DND-41 (cell line): ENCODE measurements at regions not wholly inside any gene's neighbourhood (a gene's known extent, or its start where the extent isn't known, plus 50 kb on each side); places are given as distances from the start of the nearest gene placed in this dataset.

Experiments
- ATAC-seq: fragments of 200-7000 bp; cut with Tn5 transposase; 3 replicates; pipeline ENCODE4 v1.9.1; 2021; ENCODE audit warnings: low read depth; ENCODE audit not compliant: insufficient read depth
- DNase-seq: peaks from one replicate; pipeline ENCODE4 v3.0.0-alpha.2; 2020
- H2AFZ ChIP-seq: 2 replicates; pipeline ENCODE4 v1.6.0; 2012; ENCODE audit warnings: low read depth, low read length
- H3K27ac ChIP-seq: 2 replicates; pipeline ENCODE4 v1.5.1; 2012; ENCODE audit warnings: low read length, inconsistent platforms
- H3K27me3 ChIP-seq: fragments of 200-600 bp; sonication (generic); 2 replicates; pipeline ENCODE4 v1.6.0; 2012; ENCODE audit warnings: low read length, mild to moderate bottlenecking, inconsistent platforms; ENCODE audit not compliant: insufficient read depth, poor library complexity
- H3K36me3 ChIP-seq: 2 replicates; pipeline ENCODE4 v1.5.1; 2012; ENCODE audit warnings: low read length, inconsistent platforms; ENCODE audit not compliant: insufficient read depth
- H3K4me1 ChIP-seq: 2 replicates; pipeline ENCODE4 v1.5.1; 2012; ENCODE audit warnings: mild to moderate bottlenecking, low read length; ENCODE audit not compliant: insufficient read depth
- H3K4me2 ChIP-seq: 2 replicates; pipeline ENCODE4 v1.6.0; 2012; ENCODE audit warnings: mild to moderate bottlenecking, moderate library complexity, low read length, inconsistent platforms; ENCODE audit not compliant: insufficient read depth
- H3K4me3 ChIP-seq, 2 experiments: fragments of 200-600 bp in 1 of 2; shearing (Covaris generic) in 1 of 2; 2 replicates each; pipeline ENCODE4 v1.5.1; 2012 to 2016; ENCODE audit warnings: inconsistent platforms in 2 of 2, low read length in 2 of 2, mild to moderate bottlenecking in 2 of 2, low read depth in 1 of 2, moderate library complexity in 1 of 2
- H3K79me2 ChIP-seq: 2 replicates; pipeline ENCODE4 v1.6.0; 2012; ENCODE audit warnings: low read length, inconsistent platforms; ENCODE audit not compliant: insufficient read depth
- H3K9ac ChIP-seq: 2 replicates; pipeline ENCODE4 v1.6.0; 2012; ENCODE audit warnings: low read depth, mild to moderate bottlenecking, inconsistent platforms, low read length, moderate library complexity
- H3K9me3 ChIP-seq: 2 replicates; pipeline ENCODE4 v1.5.1; 2012; ENCODE audit warnings: low read length, moderate library complexity, mild to moderate bottlenecking, inconsistent platforms; ENCODE audit not compliant: insufficient read depth, severe bottlenecking
- H4K20me1 ChIP-seq: 2 replicates; pipeline ENCODE4 v1.6.0; 2012; ENCODE audit warnings: low read length; ENCODE audit not compliant: insufficient read depth
- CTCF ChIP-seq: IDR thresholded peaks from 2 replicates; pipeline ENCODE4 v1.5.1; 2012; ENCODE audit warnings: borderline replicate concordance, low read length, moderate library complexity, mild to moderate bottlenecking; ENCODE audit not compliant: poor library complexity, severe bottlenecking; ENCODE audit errors: extremely low read depth
- EZH2 ChIP-seq: IDR thresholded peaks from 3 replicates; pipeline ENCODE4 v1.6.1; 2012; ENCODE audit warnings: borderline replicate concordance, low read depth, mild to moderate bottlenecking, moderate library complexity, low read length, inconsistent platforms; ENCODE audit not compliant: severe bottlenecking

DNA sequence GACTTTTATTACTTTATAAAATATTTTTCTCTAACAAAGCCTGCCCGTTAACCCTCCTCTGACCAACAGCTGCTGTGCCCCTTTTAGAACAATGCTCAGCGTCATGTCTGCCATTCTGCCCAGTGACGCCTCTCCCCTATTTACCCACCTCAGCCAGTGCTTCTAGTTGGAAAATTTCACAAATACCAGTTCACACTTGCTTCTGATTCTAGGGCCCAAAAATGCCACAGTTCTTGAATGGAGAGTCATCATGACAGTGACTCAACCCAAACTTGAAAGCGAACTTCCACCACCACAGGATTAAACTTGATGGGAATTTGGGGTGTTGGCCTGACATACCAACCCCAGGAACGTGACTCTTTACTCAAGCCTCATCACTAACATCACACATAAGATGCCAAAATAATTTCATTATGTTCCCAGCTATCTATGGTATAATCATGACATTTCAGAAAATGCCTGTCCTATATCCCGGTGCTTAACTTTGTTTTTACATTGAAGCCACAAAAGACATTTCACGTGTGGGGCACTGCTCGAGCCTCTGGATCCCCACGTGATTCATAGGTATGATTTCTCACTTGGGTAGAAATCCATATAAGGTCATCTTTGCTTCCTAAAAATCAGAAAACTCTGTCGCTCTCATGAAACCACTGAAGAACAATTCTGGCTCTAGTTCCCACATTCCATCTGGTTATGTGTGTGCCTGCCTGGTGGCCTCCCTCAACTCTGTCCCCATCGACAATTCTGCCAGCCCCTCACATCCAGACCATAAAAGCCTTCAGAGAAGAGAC is 220.9 kb downstream of the ACTL7B start:
- H3K27me3 ChIP-seq: peaks cover 5% of the 10 kb centered on the region
- no peaks in the 10 kb centered on the region for H3K4me1 ChIP-seq
- no peak overlapping the region for H3K27ac ChIP-seq
- H2AFZ ChIP-seq: no peak overlapping the region
- DNase-seq: no peak
- no peak overlapping the region for H3K4me2 ChIP-seq
- no peaks in the 10 kb centered on the region for H3K79me2 ChIP-seq
- TF ChIP-seq CTCF (no peak), EZH2 (no peak)
- H3K9ac ChIP-seq: no peak overlapping the region
- H3K9me3 ChIP-seq: no peaks in the 10 kb centered on the region
- H4K20me1 ChIP-seq: no peaks in the 10 kb centered on the region
- H3K4me3 ChIP-seq: no peak overlapping the region
- no peaks in the 10 kb centered on the region for H3K36me3 ChIP-seq
- ATAC-seq: no peak

DNA sequence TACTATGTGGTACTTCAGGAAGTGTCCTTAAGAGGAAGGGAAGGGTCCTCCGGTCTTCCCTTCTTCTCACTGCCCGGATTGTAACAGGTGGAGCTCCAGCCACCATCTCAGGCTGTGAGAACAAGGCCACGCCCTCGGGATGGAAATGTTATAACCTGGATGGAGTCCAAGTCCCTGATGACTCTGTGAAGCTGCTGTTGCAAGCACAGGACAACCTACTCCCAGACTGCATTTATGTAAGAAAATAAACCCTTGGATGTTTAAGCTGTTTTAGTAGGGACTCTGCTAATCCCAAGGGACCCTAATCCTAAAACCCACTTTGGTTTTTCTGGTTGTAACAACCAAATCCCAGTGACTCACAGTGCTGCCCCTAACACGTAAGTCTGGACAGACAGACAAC is 221.6 kb downstream of the ACTL7B start:
- H4K20me1 ChIP-seq: no peaks in the 10 kb centered on the region
- no peak overlapping the region for H3K4me3 ChIP-seq
- H3K4me2 ChIP-seq: no peak overlapping the region
- no peak for ATAC-seq
- no peaks in the 10 kb centered on the region for H3K36me3 ChIP-seq
- H3K27me3 ChIP-seq: peaks cover 5% of the 10 kb centered on the region
- no peak overlapping the region for H2AFZ ChIP-seq
- no peaks in the 10 kb centered on the region for H3K4me1 ChIP-seq
- TF ChIP-seq EZH2: no peak
- no peak for TF ChIP-seq CTCF
- DNase-seq: no peak
- no peaks in the 10 kb centered on the region for H3K9me3 ChIP-seq
- no peaks in the 10 kb centered on the region for H3K79me2 ChIP-seq
- H3K9ac ChIP-seq: no peak overlapping the region
- H3K27ac ChIP-seq: no peak overlapping the region

- no peak overlapping the region for H3K4me2 ChIP-seq
- no peaks in the 10 kb centered on the region for H3K9me3 ChIP-seq
Observed at GRCh38 chr9:108631496-108632285, 224.1 kb downstream of the ACTL7B start.

More at GRCh38 chr9:108631496-108632285, 224.1 kb downstream of the ACTL7B start:
- H3K9ac ChIP-seq: no peak overlapping the region
- no peaks in the 10 kb centered on the region for H3K36me3 ChIP-seq
- DNase-seq: no peak
- no peak overlapping the region for H3K4me3 ChIP-seq
- H2AFZ ChIP-seq: no peak overlapping the region
- H3K79me2 ChIP-seq: no peaks in the 10 kb centered on the region
- no peaks in the 10 kb centered on the region for H4K20me1 ChIP-seq
- H3K27me3 ChIP-seq: no peaks in the 10 kb centered on the region
- ATAC-seq: no peak
- H3K27ac ChIP-seq: no peak overlapping the region
- TF ChIP-seq EZH2 (no peak), CTCF (no peak)
- no peaks in the 10 kb centered on the region for H3K4me1 ChIP-seq
